HepG2 (cell line): ENCODE measurements at regions not wholly inside any gene's neighbourhood (a gene's known extent, or its start where the extent isn't known, plus 50 kb on each side); places are given as distances from the start of the nearest gene placed in this dataset.

ENCODE experiments used
- HMG20B ChIP-seq: conservative IDR thresholded peaks from 2 replicates; pipeline ENCODE4 v1.6.1; 2016; ENCODE audit warnings: missing genetic modification reagents, missing compliant biosample characterization
- ISX ChIP-seq: sonication (generic); formaldehyde crosslinking; conservative IDR thresholded peaks from 2 replicates; pipeline ENCODE4 v1.5.0; 2020; ENCODE audit warnings: missing genetic modification reagents
- NCOA2 ChIP-seq: sonication (generic); formaldehyde crosslinking; IDR thresholded peaks from 2 replicates; pipeline ENCODE4 v1.8.0; 2022; ENCODE audit warnings: inconsistent platforms
- PHB2 ChIP-seq: fragments of 450-650 bp; IDR thresholded peaks from 2 replicates; pipeline ENCODE4 v1.6.1; 2018; ENCODE audit not compliant: partially characterized antibody

DNA sequence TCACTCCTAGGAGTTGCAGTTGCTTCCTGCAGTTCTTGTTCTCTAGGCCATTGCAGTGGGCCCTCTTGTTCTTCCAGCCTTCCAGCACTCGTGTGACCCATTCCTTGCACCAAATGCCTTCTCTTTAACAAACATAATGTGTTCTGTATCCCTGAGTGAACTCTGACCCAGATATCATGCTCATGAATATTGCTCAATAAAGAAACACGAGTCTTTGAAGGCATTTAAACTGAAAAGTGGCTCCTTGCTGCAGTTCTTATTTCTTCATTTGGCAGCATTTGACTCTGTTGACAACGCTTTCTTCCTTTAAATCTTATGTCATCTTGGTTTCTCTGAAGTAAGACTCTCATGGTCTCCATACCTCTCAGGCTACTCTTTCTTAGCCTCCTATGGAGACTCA, 100.7 kb upstream of the PDE4B start:
- TF ChIP-seq PHB2 (no peak), NCOA2 (CRISPR knock-in tag) (no peak), ISX (CRISPR knock-in tag) (no peak), HMG20B (CRISPR knock-in tag) (no peak)
